HTR-8/SVneo (cell line): ENCODE measurements at regions not wholly inside any gene's neighbourhood (a gene's known extent, or its start where the extent isn't known, plus 50 kb on each side); places are given as distances from the start of the nearest gene placed in this dataset.

ENCODE experiments used
- DNase-seq: peaks from one replicate; pipeline ENCODE4 v3.0.0; 2011; ENCODE audit warnings: low spot score, mixed read lengths; ENCODE audit not compliant: insufficient read length
- FAIRE-seq: peaks from 2 replicates; lab custom pipeline; 2011; peaks lifted over from hg19 to GRCh38; lab: Jason Lieb, UNC

DNA sequence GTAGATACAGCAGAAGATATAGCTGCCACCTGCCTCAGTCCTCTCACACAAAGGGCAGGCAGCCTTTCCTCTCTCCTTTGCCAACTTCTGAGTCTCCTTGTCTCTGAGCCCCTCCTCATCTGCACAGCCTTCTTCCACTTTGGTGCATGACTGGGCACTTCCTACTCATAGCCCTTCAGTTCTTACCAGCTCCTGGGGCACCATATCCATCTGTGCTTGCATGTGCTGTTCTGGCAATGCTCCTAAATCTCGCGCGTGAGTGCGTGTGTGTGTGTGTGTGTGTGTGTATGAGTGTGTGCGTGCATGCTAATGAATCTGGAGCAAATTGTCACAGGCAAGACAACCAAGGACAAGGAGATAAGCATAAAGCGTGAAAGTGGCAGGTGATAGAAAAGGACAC lies 1271.6 kb upstream of the SORCS1 start:
- FAIRE-seq (no peak), DNase-seq (no peak)

DNA sequence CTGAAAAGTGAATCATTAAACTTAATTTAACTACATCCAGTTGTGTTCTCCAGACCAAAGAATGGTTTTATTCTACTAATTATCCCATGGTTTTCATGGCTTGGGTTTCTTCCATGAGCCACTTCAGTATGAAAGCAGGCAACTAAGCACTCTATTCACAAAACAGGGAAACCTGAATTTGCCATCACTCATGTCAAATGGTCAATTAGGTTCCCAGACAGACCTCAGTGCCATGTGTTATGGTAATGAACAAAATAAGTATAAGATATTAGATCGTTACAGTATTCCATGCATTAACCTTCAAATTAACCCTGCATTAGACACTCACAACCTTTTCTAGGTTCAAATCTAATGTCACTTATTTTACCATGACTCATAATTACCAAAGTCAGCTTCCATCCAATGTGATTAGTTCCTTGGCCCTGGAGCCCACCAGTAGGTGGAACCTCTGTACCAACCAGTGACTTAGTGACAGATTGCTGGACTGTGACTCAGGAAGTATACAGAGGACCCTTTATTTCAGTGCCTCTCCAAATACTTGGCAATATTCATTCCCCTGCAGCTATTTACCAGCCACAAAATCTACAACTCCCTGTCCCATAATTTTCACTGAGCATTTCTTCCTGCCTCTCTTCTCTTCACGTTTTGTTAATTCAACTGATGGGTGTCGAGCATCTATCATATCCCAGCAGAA lies 1270.2 kb upstream of the SORCS1 start:
- FAIRE-seq = no peak
- no peak for DNase-seq

DNA sequence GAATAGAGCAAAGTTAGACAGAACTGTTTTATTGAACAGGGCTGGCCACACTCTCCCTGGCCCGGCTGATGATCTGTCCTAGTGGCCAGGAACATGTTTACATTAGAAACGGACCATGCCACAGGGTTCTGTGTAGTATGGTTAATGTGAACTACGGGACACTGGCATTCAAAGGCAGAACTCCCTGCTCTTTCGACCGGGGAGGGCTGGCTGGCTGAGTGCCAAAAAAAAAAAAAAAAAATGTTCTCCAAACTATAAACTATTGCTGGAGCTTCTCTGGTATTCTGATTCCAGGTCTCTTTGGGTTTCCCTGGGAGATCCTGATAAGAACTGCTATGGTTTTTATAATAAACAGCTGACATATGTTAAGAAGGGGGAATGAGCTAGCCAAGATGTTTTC lies 1262.6 kb upstream of the SORCS1 start:
- no peak for DNase-seq
- no peak for FAIRE-seq

DNA sequence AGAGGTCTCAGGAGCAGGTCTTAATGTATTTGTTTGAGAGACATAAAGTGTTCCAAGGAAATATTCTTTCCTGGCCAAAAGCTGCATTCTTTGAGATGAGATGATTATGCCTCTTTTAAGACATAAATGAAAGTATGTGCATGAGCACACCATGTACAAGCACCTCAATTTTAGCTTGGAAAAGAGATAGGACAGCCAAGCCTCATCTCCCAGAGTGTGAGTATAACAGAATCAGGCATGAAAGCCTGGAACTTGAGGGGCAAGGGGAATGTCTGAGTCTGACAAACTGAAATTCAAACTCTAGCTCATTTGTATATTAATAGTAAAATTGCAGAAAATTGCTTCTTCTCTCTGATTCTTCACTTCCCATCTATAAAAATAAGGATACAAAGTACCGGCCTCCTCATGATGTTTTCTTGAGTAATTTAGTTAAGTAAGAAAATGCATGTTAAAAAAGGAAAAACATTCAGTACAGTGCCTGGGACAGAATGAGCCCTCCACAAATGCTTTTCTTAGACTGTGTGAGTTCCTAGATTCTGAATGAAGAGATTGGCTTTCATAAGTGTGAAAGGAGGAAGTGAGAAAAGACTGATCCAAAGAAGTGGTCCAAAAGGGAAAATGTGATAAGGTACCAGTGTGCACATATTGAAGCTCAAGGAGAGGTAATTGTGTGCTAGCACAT lies 1260.9 kb upstream of the SORCS1 start:
- no peak for FAIRE-seq
- no peak for DNase-seq

DNA sequence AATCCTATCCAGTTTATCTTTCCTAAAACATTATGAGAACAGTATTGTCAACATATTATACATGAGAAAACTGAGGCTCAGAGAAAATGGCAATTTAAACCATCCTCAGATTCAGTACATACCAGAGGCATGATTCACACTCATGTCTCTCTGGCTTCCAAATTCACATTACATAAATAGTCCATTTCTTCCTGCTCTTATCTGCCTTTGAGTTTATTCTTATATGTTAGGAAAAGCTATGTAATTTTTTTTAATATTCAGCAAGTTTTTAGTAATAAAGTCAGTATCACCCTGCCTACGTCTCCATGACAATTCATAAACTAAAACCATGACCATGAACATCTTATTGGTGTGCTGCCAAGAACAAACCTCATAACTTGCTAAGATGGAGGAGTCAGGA lies 1260.2 kb upstream of the SORCS1 start:
- no peak for FAIRE-seq
- DNase-seq = no peak

DNA sequence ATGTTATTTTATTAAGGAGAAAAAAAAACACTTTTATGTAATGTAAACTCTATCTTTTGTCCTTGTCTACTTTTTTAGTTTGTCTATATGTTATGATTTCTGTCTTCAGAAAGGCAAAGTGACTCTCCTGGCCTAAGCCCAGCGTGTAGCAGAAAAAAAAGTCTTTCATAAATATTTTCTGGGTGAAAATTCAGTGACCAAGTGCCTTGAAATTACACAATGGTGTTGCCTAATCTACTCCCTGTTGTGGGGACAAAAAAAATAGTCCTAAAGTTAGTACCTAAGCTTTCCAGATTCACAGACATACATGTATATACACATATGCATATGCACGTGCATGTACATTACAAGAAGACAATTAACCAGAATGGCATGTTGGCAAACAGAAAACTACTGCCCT lies 1257.8 kb upstream of the SORCS1 start:
- FAIRE-seq (no peak), DNase-seq (no peak)

DNA sequence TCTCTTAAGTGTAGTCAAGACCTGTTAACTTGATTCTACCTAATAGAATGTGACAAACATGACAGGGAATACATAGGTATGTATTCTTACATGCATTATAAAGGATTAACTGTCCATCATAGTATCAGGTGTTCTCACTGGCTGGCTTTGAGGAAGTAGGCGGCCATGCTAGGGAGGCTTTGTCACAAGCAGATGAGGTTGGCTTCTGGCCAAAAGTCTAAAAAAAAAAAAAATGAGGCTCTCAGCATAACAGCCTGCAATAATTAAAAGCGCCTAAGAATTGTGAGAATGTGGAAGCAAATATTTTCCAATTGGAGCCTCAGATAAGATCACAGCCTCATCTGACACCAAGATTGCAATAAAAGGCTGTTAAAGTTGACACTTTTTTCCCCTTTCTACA lies 1256.8 kb upstream of the SORCS1 start:
- DNase-seq = no peak
- no peak for FAIRE-seq

DNA sequence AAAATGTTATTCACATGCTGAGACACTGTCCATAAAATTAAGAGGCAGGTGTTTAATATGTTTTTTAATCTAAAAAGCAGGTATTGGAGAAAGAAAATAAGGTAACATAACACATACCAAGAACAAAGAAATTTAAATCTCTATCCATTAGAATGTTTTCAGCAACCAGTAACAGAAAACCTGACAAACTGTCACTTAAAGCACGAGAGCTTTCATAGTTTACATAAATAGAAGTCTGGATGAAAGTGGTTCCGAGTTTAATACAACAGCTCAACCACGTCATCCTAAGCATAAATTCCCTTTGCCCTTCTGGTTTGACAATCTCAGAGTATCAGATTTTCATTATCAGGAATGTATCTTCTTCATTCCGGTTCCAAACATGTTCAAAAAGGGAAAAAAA lies 1249.4 kb upstream of the SORCS1 start:
- DNase-seq (no peak), FAIRE-seq (no peak)

DNA sequence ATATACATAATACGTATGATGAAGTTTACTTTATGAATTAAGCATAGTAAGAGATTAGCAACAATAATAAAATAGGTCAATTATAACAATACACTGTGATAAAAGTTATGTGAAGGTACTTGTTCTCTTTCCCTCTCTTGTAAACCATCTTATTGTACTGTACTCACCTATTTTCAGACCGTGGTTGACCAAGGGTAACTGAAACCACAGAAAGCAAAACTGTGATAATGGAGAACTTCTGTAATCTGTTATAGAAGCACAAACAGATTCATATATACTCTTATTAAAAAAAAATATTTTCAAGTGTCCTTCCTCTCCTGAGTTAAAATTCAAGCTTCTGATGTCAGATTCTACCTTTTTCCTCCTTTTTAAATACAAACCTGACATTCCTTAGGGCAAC lies 1247.8 kb upstream of the SORCS1 start:
- no peak for DNase-seq
- FAIRE-seq = no peak

DNA sequence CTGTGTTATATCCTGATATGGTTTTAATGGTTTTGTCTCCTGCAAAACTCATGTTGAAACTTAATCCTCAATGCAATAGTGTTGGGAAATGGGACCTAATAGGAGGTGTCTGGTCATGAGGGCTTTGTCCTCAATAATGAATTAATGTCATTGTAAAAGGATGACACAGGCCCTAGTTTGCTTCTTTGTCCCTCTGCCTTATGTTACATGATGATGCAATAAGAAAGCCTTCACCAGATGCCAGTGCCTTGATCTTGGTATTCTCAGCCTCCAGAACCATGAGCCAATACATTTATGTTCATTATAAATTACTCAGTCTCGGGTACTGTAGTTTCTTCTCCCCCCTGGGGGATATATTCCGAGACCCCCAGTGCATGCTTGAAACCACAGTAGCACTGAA lies 1247.4 kb upstream of the SORCS1 start:
- FAIRE-seq (no peak), DNase-seq (no peak)

DNA sequence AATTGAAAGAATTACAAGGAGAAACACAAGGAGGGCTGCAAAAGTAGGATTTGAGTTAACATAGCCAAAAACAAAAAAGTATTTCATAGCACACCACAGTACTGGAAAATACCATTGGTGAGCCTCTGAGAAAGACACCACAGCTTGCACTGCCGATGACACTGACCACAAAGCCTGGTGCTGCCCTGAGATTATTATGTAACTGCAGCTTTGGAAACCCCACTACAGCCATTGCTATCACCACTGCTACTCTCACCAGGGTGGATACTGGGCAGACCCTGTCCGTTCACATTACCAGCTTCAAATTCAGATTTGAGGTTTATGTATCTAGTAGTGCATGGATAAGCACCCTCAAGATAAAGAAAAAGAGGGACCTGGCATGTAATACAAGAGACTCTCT lies 1246.7 kb upstream of the SORCS1 start:
- FAIRE-seq (no peak), DNase-seq (no peak)

DNA sequence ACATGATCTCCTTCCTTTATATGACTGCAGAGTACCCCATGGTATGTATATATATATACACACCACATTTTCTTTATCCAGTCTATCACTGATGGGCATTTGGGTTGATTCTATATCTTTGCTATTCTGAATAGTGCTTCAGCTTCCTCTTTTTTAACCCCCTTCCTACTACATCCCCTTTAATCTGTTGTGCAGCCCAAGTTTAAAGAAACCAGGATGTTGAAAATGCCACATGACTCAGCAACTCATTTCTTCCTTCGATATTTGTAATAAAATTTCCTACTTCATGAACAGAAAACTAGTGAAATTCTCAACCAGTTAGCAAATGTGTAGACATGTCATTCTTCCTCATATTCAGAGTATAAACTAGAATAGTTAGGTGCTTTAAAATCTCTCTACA lies 1245.7 kb upstream of the SORCS1 start:
- FAIRE-seq (no peak), DNase-seq (no peak)

DNA sequence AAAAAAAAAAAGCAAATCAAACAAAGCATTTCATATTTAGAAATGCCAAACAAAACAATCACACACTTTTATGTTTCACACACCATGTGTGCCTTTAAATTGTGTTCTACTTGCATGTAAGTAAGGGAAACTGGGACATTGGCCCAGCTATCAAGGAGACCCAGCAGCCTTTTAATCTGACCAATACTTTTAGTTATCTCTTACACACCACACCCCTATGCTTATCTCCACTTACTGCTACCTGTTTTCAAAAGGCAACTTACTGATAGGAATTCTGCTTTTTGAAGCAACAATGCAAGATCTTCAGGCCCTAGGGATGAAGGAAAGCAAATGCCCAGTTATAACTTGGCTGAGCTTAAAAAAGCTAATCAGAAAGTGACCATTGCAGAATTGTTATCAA lies 1244.8 kb upstream of the SORCS1 start:
- no peak for FAIRE-seq
- no peak for DNase-seq

DNA sequence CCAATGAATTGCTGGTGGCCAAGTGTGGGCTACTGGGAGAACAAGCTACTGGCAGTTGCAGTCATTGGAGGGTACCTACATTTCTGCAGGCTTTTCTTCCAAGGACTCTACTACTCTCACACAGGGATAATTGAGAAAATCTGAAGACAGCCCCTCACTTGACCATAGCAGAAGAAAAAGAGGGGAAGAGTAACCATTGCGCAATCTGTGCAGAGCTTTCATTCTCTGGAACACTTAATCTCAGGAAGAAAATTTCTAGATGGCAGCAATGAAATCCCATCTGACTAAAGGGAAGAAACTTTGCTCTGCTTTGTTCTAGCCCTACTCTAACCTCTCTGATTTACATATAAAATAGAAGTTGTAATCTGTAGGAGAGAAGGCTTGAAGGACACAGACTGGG lies 1239.6 kb upstream of the SORCS1 start:
- no peak for FAIRE-seq
- no peak for DNase-seq

DNA sequence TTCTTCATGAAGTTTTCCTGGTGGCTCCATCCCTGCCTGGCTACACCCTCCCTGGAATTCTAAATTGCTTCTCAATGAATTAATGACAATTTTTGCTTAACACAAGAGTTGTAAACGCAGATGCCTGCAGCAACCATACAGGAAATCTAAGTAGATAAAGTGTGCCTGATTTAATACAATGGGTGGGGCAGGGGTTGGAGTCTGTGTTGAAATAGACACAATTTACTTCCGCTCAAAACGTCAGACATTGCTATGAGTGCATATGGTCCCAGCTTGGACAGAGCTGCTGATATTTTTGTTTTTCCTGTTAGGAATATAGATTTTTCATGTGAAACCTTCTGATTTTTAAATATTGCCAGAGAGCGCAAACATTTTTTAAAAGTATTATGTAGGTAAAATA lies 1235.0 kb upstream of the SORCS1 start:
- no peak for DNase-seq

DNA sequence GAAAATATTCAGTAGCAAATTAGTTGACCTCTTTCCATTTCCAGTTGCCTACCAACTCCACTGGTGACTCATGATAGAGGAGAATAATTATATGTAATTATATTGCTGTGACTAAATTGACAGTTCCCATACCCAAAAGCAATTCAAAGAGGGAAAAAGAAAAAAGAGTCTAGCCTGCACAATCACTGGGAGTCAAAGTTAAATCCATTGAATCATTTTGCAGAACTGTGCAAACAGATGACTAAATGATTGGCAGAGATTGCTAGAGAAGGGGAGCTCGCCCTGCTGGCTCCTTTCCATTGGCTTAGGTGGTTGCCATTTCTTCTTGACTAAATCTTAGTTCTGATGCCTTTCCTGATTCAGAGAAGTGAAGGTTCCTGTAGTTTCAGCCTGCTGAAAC lies 1228.6 kb upstream of the SORCS1 start:
- FAIRE-seq = no peak
- no peak for DNase-seq

More for the DNA sequence above, 1235.0 kb upstream of the SORCS1 start:
- no peak for FAIRE-seq

DNA sequence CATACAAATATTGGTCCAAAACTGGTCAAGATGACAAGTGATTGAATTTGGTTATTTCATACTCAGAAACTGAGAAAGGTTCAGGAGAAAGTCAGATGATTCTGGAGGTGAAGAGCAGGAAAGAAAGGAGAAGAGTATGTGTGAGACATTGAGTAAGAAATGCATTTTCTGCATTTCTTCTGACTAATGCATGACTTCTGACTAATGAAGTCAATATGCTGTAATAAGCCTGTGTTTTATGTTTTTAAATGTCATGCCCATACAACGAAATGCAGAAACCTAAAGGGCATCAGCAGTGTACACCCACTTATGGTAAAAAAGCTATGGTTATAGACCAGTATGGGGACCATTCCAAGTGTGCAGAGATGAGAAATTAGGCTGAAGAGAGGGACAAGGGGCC lies 1227.8 kb upstream of the SORCS1 start:
- no peak for DNase-seq
- FAIRE-seq = no peak

DNA sequence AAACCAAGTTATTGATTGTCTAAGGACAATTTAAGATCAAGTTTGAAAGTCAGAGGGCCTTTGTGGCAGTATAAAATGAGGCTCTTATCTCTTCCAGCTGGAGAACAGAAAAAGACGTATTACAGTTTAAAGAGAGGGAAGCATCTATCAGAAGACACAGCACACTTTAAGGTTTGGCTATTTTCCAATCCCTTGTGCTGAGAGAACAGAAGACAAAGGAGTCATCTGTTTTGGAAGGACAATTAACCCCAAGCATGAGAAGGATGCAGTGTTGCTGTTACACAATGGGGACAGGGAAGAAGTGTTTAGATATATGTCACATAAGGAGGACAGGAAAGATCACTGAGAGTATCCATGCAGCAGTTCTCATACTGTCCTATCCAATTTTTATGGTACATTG lies 1224.2 kb upstream of the SORCS1 start:
- DNase-seq (no peak), FAIRE-seq (no peak)

DNA sequence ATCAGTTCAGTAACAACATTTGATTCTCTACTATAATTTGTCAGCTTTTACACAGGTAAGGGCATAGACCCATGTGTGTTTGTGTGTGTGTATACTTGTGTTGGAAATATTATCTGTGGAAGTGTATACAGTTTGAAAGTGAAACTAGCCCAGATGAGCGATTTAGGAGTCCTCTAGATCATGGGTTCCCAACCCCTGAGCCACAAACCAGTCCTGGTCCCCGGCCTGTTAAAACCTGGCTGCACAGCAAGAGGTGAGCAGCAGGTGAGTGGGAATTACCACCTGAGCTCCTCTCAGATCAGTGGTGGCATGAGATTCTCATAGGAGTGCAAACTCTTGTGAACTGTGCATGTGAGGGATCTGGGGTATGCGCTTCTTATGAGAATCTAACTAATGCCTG lies 1221.5 kb upstream of the SORCS1 start:
- DNase-seq = no peak
- no peak for FAIRE-seq

DNA sequence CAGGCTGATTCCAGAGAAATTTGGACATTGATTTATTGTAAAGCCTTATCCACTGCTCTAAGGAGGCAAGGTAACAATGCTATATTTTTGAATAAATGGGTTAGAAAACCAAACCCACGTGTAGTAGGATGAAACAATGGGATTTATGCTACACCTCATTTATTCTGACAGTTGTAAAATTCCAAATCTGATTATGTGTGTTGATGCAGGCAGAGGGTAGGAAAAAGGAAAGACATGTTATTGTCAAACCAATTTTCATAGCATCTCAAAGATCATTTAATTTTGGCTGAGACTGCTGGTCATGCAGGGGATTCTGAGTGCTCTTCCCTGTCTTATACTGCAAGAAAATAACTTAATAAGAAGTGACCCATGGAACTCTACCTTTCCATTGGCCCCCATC lies 1219.9 kb upstream of the SORCS1 start:
- FAIRE-seq (no peak), DNase-seq (no peak)

DNA sequence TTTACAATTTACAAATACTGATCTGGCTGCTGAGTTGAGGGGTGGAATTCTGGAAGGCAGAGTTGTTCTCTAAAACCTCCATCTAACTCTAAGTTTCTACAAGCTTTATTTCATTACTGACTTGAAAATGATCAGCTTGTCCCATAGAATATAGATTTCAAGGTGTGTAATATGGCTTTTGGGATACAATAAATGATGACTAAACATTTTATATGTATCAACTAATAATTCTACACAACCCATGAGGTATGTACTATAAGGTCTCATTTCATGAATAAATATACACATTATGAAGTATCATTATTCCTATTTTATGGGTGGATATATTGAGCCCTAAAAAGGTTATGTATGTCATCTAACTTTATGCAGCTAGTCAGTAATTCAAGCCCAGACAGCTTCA lies 1214.3 kb upstream of the SORCS1 start:
- DNase-seq = no peak
- FAIRE-seq = no peak

DNA sequence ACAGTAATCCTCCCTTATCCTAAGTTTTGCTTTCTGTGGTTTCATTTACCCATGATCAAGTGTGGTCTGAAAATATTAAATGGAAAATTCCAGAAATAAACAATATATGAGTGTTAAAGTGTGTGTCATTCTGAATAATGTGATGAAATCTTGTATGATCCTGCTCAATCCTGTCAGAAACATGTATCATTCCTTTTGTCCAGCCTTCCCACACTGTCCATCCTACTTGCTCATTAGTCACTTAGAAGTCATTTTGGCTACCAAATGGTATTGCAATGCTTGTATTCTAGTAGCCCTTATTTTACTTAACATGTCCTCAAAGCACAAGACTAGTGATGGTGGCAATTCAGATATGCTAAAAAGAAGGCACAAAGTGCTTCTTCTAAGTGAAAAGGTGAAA lies 1211.2 kb upstream of the SORCS1 start:
- DNase-seq (no peak), FAIRE-seq (no peak)
